ENCODE measurements at regions not wholly inside any gene's neighbourhood (a gene's known extent, or its start where the extent isn't known, plus 50 kb on each side); places are given as distances from the start of the nearest gene placed in this dataset.

- TF ChIP-seq POLR2AphosphoS5 (IDR thresholded peaks at IDR 0.05) (no peak), POLR2A (IDR thresholded peaks at IDR 0.05) (no peak), CTCF (IDR thresholded peaks at IDR 0.05) (no peak), EP300 (IDR thresholded peaks at IDR 0.05) (no peak)
- no peak for DNase-seq (ENCODE audit: low spot score in 2 of 2)
- Histone ChIP-seq H3K36me3 (no peaks in the 10 kb centered on the region), H3K9me3 (no peaks in the 10 kb centered on the region), H3K4me3 (no peak overlapping the region), H3K27ac (no peak overlapping the region), H3K27me3 (no peaks in the 10 kb centered on the region), H3K4me1 (no peaks in the 10 kb centered on the region)
- WGBS, result 36% methylated on average over 2 of the region's 2 CpGs
Measured at GRCh38 chr18:4831127-4831526, 365.9 kb downstream of the AKAIN1 start.

DNA sequence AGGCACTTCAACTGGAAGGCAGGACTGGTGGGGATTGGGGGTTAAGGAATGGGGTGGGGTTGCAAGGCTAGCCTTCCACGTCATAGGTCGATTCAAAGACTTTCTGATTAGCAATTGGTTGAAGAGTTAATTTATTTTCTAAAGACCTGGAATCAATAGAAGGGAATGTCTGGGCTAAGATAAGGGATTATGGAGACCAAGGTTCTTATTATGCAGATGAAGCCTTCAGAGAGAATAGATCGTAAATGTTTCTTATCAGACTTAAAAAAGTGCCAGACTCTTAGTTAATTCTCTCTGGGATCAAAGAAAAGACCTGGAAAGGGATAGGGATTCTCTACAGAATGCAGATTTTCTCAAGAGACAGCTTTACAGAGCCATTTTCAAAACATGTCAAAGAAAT is 368.0 kb upstream of the DLGAP1 start:
- Histone ChIP-seq H3K4me3 (no peak overlapping the region), H3K9me3 (no peaks in the 10 kb centered on the region), H3K4me1 (no peaks in the 10 kb centered on the region), H3K27me3 (no peaks in the 10 kb centered on the region), H3K27ac (no peak overlapping the region), H3K36me3 (no peaks in the 10 kb centered on the region)
- DNase-seq (ENCODE audit: low spot score in 2 of 2), result no peak
- 70% methylated on average over 3 of the region's 3 CpGs for WGBS
- TF ChIP-seq CTCF (IDR thresholded peaks at IDR 0.05), result no peak
- TF ChIP-seq POLR2A (IDR thresholded peaks at IDR 0.05), result no peak
- no peak for TF ChIP-seq POLR2AphosphoS5 (IDR thresholded peaks at IDR 0.05)
- TF ChIP-seq EP300 (IDR thresholded peaks at IDR 0.05), result no peak

GRCh38 chr18:4821801-4822200 is 366.7 kb upstream of the DLGAP1 start:
- 59% methylated on average over 2 of the region's 2 CpGs for WGBS
- Histone ChIP-seq H3K27me3 (no peaks in the 10 kb centered on the region), H3K9me3 (no peaks in the 10 kb centered on the region), H3K36me3 (no peaks in the 10 kb centered on the region), H3K4me1 (no peaks in the 10 kb centered on the region), H3K27ac (no peak overlapping the region), H3K4me3 (no peak overlapping the region)
- TF ChIP-seq EP300 (IDR thresholded peaks at IDR 0.05) (no peak), POLR2AphosphoS5 (IDR thresholded peaks at IDR 0.05) (no peak), POLR2A (IDR thresholded peaks at IDR 0.05) (no peak), CTCF (IDR thresholded peaks at IDR 0.05) (no peak)
- no peak for DNase-seq (ENCODE audit: low spot score in 2 of 2)

DNA sequence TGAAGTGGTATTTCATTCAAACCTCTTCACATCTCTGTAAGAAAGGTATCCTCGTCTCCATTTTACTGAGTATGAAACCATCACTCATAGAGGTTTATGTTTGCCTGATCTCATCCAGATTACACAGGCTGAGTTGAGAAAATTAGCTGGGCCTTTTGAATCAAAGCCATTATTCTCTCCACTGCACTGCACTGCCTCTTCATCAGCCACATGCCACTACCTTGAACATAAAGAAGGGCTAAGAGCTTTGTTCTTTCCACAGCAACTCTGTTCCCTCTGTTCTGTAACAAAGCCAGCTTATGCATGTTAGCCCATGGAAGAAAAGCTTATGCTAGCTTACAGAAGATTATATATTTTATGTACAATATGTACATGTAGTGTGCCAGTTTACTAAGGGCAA is 362.6 kb upstream of the DLGAP1 start:
- H3K27ac ChIP-seq, result no peak overlapping the region
- 71% methylated on average over 1 of the region's 1 CpG for WGBS
- no peaks in the 10 kb centered on the region for H3K36me3 ChIP-seq
- no peak for TF ChIP-seq POLR2A (IDR thresholded peaks at IDR 0.05)
- TF ChIP-seq EP300 (IDR thresholded peaks at IDR 0.05), result no peak
- TF ChIP-seq POLR2AphosphoS5 (IDR thresholded peaks at IDR 0.05), result no peak
- no peak for TF ChIP-seq CTCF (IDR thresholded peaks at IDR 0.05)
- DNase-seq (ENCODE audit: low spot score in 2 of 2), result no peak
- H3K4me1 ChIP-seq, result no peaks in the 10 kb centered on the region
- H3K4me3 ChIP-seq, result no peak overlapping the region
- no peaks in the 10 kb centered on the region for H3K27me3 ChIP-seq
- H3K9me3 ChIP-seq, result no peaks in the 10 kb centered on the region

DNA sequence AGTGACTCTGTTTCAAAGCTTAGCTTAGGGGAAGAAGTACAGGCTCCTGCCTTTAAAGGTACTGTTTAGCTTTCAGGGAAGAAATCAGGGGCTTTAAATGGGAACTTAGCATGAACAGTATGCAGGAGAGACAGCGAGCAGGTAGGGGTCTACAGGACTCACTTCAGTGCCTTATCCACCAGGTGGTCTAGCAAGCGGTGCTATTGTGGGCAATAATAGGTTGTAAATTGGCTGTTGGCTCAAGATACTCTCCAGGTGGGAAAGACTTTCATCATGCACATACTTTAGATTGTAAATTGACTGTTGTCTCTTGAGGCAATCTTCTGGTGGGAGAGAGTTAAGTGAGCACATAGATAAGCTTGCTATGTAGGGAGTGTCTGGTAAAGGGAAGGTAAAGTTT is 358.6 kb upstream of the DLGAP1 start:
- no peaks in the 10 kb centered on the region for H3K9me3 ChIP-seq
- H3K36me3 ChIP-seq, result no peaks in the 10 kb centered on the region
- no peak for TF ChIP-seq EP300 (IDR thresholded peaks at IDR 0.05)
- TF ChIP-seq POLR2A (IDR thresholded peaks at IDR 0.05), result no peak
- no peak for TF ChIP-seq POLR2AphosphoS5 (IDR thresholded peaks at IDR 0.05)
- no peak for TF ChIP-seq CTCF (IDR thresholded peaks at IDR 0.05)
- WGBS, result 82% methylated on average over 2 of the region's 2 CpGs
- H3K4me1 ChIP-seq, result no peaks in the 10 kb centered on the region
- H3K27me3 ChIP-seq, result no peaks in the 10 kb centered on the region
- H3K4me3 ChIP-seq, result no peak overlapping the region
- DNase-seq (ENCODE audit: low spot score in 2 of 2), result no peak
- no peak overlapping the region for H3K27ac ChIP-seq

Measured in suprapubic skin (tissue), 4 donors.